ENCODE measurements at regions not wholly inside any gene's neighbourhood (a gene's known extent, or its start where the extent isn't known, plus 50 kb on each side); places are given as distances from the start of the nearest gene placed in this dataset.

- no peak for TF ChIP-seq ZC3H10 (CRISPR knock-in tag; IDR thresholded peaks at IDR 0.05)
- no peak for TF ChIP-seq BACH2 (CRISPR knock-in tag; IDR thresholded peaks at IDR 0.05; ENCODE audit: borderline replicate concordance)
- TF ChIP-seq ARNTL (CRISPR knock-in tag; IDR thresholded peaks at IDR 0.05; ENCODE audit: borderline replicate concordance, low read depth), result no peak
- no peak for TF ChIP-seq RARB (CRISPR knock-in tag; IDR thresholded peaks at IDR 0.05)
Measured at GRCh38 chr22:47593911-47594311, 831.5 kb downstream of the TBC1D22A start (continued).

DNA sequence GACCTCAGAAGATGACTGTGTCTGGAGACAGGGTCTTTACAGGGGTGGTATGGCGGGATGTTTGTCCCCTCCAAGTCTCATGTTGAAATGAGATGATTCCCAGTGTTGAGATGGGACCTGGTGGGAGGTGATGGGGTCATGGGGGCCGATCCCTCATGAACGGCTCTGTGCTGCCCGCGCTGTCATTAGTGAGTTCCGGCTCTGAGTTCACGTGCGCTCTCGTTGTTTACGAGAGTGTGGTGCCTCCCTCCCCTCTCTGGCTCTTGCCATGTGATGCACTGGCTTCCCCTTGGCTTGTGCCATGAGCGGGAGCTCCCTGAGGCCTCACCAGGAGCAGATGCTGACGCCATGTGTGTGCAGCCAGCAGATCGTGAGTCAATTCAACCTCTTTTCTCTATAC is 830.8 kb downstream of the TBC1D22A start:
- TF ChIP-seq TOX (CRISPR knock-in tag; IDR thresholded peaks at IDR 0.05; ENCODE audit: borderline replicate concordance), result no peak
- no peak for TF ChIP-seq RARB (CRISPR knock-in tag; IDR thresholded peaks at IDR 0.05)
- TF ChIP-seq, protein P1, sequence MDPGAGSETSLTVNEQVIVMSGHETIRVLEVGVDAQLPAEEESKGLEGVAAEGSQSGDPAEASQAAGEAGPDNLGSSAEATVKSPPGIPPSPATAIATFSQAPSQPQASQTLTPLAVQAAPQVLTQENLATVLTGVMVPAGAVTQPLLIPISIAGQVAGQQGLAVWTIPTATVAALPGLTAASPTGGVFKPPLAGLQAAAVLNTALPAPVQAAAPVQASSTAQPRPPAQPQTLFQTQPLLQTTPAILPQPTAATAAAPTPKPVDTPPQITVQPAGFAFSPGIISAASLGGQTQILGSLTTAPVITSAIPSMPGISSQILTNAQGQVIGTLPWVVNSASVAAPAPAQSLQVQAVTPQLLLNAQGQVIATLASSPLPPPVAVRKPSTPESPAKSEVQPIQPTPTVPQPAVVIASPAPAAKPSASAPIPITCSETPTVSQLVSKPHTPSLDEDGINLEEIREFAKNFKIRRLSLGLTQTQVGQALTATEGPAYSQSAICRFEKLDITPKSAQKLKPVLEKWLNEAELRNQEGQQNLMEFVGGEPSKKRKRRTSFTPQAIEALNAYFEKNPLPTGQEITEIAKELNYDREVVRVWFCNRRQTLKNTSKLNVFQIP (CRISPR knock-in tag; IDR thresholded peaks at IDR 0.05; ENCODE audit: borderline replicate concordance, low read depth), result no peak
- no peak for TF ChIP-seq PPARA (CRISPR knock-in tag; IDR thresholded peaks at IDR 0.05; ENCODE audit: borderline replicate concordance)
- no peak for TF ChIP-seq ISL1 (CRISPR knock-in tag; IDR thresholded peaks at IDR 0.05)
- no peak for TF ChIP-seq GLIS3 (CRISPR knock-in tag; IDR thresholded peaks at IDR 0.05)
- TF ChIP-seq SNAI2 (CRISPR knock-in tag; IDR thresholded peaks at IDR 0.05), result no peak
- TF ChIP-seq CSDC2 (CRISPR knock-in tag; IDR thresholded peaks at IDR 0.05), result no peak
- TF ChIP-seq ZFP30 (CRISPR knock-in tag; IDR thresholded peaks at IDR 0.05), result no peak
- TF ChIP-seq ZNF8 (CRISPR knock-in tag; IDR thresholded peaks at IDR 0.05), result no peak
- TF ChIP-seq CREB5 (CRISPR knock-in tag; IDR thresholded peaks at IDR 0.05; ENCODE audit: low read depth), result no peak
- no peak for TF ChIP-seq BACH2 (CRISPR knock-in tag; IDR thresholded peaks at IDR 0.05; ENCODE audit: borderline replicate concordance)
- TF ChIP-seq, protein P2, sequence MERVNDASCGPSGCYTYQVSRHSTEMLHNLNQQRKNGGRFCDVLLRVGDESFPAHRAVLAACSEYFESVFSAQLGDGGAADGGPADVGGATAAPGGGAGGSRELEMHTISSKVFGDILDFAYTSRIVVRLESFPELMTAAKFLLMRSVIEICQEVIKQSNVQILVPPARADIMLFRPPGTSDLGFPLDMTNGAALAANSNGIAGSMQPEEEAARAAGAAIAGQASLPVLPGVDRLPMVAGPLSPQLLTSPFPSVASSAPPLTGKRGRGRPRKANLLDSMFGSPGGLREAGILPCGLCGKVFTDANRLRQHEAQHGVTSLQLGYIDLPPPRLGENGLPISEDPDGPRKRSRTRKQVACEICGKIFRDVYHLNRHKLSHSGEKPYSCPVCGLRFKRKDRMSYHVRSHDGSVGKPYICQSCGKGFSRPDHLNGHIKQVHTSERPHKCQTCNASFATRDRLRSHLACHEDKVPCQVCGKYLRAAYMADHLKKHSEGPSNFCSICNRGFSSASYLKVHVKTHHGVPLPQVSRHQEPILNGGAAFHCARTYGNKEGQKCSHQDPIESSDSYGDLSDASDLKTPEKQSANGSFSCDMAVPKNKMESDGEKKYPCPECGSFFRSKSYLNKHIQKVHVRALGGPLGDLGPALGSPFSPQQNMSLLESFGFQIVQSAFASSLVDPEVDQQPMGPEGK (CRISPR knock-in tag; IDR thresholded peaks at IDR 0.05; ENCODE audit: borderline replicate concordance), result no peak
- TF ChIP-seq ZNF70 (CRISPR knock-in tag; IDR thresholded peaks at IDR 0.05), result no peak
- no peak for TF ChIP-seq TCF4 (CRISPR knock-in tag; IDR thresholded peaks at IDR 0.05; ENCODE audit: borderline replicate concordance)
- no peak for TF ChIP-seq ZC3H10 (CRISPR knock-in tag; IDR thresholded peaks at IDR 0.05)
- no peak for TF ChIP-seq ZFP3 (CRISPR knock-in tag; IDR thresholded peaks at IDR 0.05)
- no peak for ATAC-seq

- no peak for ATAC-seq
- TF ChIP-seq TCF4 (CRISPR knock-in tag; IDR thresholded peaks at IDR 0.05; ENCODE audit: borderline replicate concordance), result no peak
- no peak for TF ChIP-seq TOX (CRISPR knock-in tag; IDR thresholded peaks at IDR 0.05; ENCODE audit: borderline replicate concordance)
- no peak for TF ChIP-seq GLIS3 (CRISPR knock-in tag; IDR thresholded peaks at IDR 0.05)
- no peak for TF ChIP-seq ZC3H10 (CRISPR knock-in tag; IDR thresholded peaks at IDR 0.05)
- no peak for TF ChIP-seq ZFP3 (CRISPR knock-in tag; IDR thresholded peaks at IDR 0.05)
- no peak for TF ChIP-seq CSDC2 (CRISPR knock-in tag; IDR thresholded peaks at IDR 0.05)
- TF ChIP-seq, protein P1 (CRISPR knock-in tag; IDR thresholded peaks at IDR 0.05; ENCODE audit: borderline replicate concordance, low read depth), result no peak
- TF ChIP-seq ZNF70 (CRISPR knock-in tag; IDR thresholded peaks at IDR 0.05), result no peak
- no peak for TF ChIP-seq CREB5 (CRISPR knock-in tag; IDR thresholded peaks at IDR 0.05; ENCODE audit: low read depth)
- TF ChIP-seq OSR1 (CRISPR knock-in tag; IDR thresholded peaks at IDR 0.05), result no peak
- no peak for TF ChIP-seq PPARA (CRISPR knock-in tag; IDR thresholded peaks at IDR 0.05; ENCODE audit: borderline replicate concordance)
Measured at GRCh38 chr22:47592791-47593190, 830.3 kb downstream of the TBC1D22A start.

DNA sequence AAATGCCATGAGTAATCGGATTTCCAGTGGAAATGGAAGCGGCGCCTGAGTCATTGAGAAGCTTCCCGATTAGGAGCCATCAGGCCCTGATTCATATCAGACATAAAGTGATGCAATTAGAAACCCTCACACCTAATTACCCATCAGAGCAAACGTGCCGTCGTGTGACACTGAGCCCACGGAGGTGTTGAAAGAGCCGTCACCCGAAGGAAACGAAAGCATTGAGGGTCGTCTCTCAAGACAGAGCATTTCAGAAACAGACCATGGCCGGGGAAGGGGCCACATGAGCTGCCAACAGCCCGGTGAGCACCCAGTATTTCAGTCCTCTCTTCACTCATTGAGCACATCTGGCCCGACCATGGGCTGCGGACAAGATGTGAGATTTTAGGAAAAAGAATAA is 829.3 kb downstream of the TBC1D22A start:
- TF ChIP-seq ESRRG (CRISPR knock-in tag; IDR thresholded peaks at IDR 0.05) (no peak), ARNTL (CRISPR knock-in tag; IDR thresholded peaks at IDR 0.05; ENCODE audit: borderline replicate concordance, low read depth) (no peak), BACH2 (CRISPR knock-in tag; IDR thresholded peaks at IDR 0.05; ENCODE audit: borderline replicate concordance) (no peak), CSDC2 (CRISPR knock-in tag; IDR thresholded peaks at IDR 0.05) (no peak), GLIS3 (CRISPR knock-in tag; IDR thresholded peaks at IDR 0.05) (no peak), CREB5 (CRISPR knock-in tag; IDR thresholded peaks at IDR 0.05; ENCODE audit: low read depth) (no peak), OSR1 (CRISPR knock-in tag; IDR thresholded peaks at IDR 0.05) (no peak), SNAI2 (CRISPR knock-in tag; IDR thresholded peaks at IDR 0.05) (no peak), ZFP30 (CRISPR knock-in tag; IDR thresholded peaks at IDR 0.05) (no peak), ZNF70 (CRISPR knock-in tag; IDR thresholded peaks at IDR 0.05) (no peak), ZC3H10 (CRISPR knock-in tag; IDR thresholded peaks at IDR 0.05) (no peak), RARB (CRISPR knock-in tag; IDR thresholded peaks at IDR 0.05) (no peak), PPARA (CRISPR knock-in tag; IDR thresholded peaks at IDR 0.05; ENCODE audit: borderline replicate concordance) (no peak), TCF4 (CRISPR knock-in tag; IDR thresholded peaks at IDR 0.05; ENCODE audit: borderline replicate concordance) (no peak), ZNF8 (CRISPR knock-in tag; IDR thresholded peaks at IDR 0.05) (no peak)
- TF ChIP-seq, protein P2 (CRISPR knock-in tag; IDR thresholded peaks at IDR 0.05; ENCODE audit: borderline replicate concordance), result no peak
- no peak for ATAC-seq

All from SK-N-SH treated with all-trans-retinoic acid at 6 μM for 48 hours (cell line).